Dendritic cell treated with granulocyte-macrophage colony-stimulating factor and Interleukin-4, amounts not matched to agents 40 ng/mL and 50 ng/mL, for 4 days (primary cell): ENCODE measurements at regions not wholly inside any gene's neighbourhood (a gene's known extent, or its start where the extent isn't known, plus 50 kb on each side); places are given as distances from the start of the nearest gene placed in this dataset.

Source experiments
- H3K27ac Mint-ChIP-seq: one replicate; pipeline ENCODE4 v1.8.0; 2022; ENCODE audit warnings: mild to moderate bottlenecking, mixed read lengths
- H3K27me3 Mint-ChIP-seq: one replicate; pipeline ENCODE4 v1.8.0; 2022; ENCODE audit warnings: mild to moderate bottlenecking, mixed read lengths
- H3K36me3 Mint-ChIP-seq: one replicate; pipeline ENCODE4 v1.8.0; 2022; ENCODE audit warnings: low read depth, mixed read lengths
- H3K4me1 Mint-ChIP-seq: one replicate; pipeline ENCODE4 v1.8.0; 2022; ENCODE audit warnings: low read depth, mixed read lengths
- H3K4me3 Mint-ChIP-seq: one replicate; pipeline ENCODE4 v1.8.0; 2022; ENCODE audit warnings: mild to moderate bottlenecking, moderate library complexity, mixed read lengths
- H3K9me3 Mint-ChIP-seq: one replicate; pipeline ENCODE4 v1.8.0; 2022; ENCODE audit warnings: mixed read lengths
- intact Hi-C: fragments of 100-400 bp; cut with micrococcal nuclease; formaldehyde crosslinking; loops from one replicate; pipeline ENCODE4 v1.15.0; 2022

DNA sequence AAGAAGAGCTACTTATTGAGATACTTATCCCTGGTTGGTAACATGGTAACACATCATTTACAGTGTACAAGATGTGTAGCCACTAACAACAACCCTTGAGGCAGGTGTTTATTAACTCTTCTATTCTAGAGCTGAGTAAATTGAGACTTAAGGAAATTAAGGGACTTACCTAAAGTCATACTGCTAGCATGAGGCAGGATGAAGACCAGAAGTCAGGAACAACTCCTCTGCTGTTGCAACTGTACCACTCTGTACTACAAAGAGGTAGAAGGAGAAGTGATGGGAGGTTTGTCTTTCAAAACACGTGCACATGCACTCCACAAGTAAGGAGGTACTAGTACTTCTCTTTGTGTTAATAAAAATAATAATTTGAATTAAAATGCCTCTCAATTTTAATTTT is 79.9 kb downstream of the LLPH start:
- H3K27me3 Mint-ChIP-seq = peaks cover 2% of the 10 kb centered on the region
- no peak overlapping the region for H3K27ac Mint-ChIP-seq
- no peaks in the 10 kb centered on the region for H3K9me3 Mint-ChIP-seq
- intact Hi-C loops = no loop called here
- H3K4me3 Mint-ChIP-seq = no peak overlapping the region
- no peaks in the 10 kb centered on the region for H3K36me3 Mint-ChIP-seq
- peaks cover 5% of the 10 kb centered on the region for H3K4me1 Mint-ChIP-seq

DNA sequence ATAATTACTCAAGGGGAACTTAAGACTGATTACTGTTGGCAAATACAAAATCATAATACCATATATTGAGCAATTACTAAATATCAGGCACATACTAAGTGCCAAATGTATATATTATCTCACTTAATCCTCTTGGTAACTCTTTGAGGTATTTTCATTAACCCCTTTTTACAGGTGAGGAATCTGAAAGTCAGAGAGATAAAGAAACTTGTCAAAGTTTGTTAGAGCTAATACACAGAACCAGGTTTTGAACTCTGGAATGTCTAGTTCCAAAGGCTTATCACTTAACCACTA is 80.3 kb downstream of the LLPH start:
- peaks cover 5% of the 10 kb centered on the region for H3K4me1 Mint-ChIP-seq
- no peaks in the 10 kb centered on the region for H3K9me3 Mint-ChIP-seq
- peaks cover 2% of the 10 kb centered on the region for H3K27me3 Mint-ChIP-seq
- no peak overlapping the region for H3K27ac Mint-ChIP-seq
- no peak overlapping the region for H3K4me3 Mint-ChIP-seq
- intact Hi-C loops = no loop called here
- H3K36me3 Mint-ChIP-seq = no peaks in the 10 kb centered on the region

DNA sequence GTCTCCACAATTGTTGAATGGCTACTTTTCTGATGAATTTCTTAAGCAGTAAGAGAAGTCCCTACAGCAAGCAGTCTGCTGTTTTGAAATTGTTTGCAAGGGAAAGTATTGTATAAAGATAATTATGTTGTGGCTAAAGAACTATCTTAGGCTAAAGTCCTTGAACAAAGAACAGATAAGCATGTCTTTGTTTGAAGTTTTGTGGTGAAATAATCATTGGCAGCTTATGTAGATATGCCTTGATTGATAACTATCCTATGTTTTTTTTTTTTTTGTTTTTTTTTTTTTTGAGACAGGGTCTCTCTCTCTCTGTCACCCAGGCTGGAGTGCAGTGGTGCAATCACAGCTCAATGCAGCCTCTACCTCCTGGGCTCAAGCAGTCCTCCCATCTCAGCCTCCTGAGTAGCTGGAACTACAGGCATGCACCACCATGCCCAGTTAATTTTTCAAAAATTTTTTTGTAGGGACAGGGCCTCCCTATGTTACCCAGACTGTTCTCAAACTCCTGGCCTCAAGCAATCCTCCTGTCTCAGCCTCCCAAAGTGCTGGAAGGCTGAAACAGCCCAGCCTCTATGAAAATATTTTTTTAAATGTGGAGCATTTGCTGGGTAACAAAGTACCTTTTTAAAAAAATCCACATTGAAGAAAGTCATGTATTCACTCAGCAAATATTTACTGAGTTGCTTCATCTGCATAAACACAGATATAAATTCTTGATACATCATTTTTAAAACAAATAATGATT is 80.8 kb downstream of the LLPH start:
- Mint-ChIP-seq H3K27me3 (peaks cover 2% of the 10 kb centered on the region), H3K27ac (no peak overlapping the region), H3K4me3 (no peak overlapping the region), H3K4me1 (peaks cover 5% of the 10 kb centered on the region), H3K9me3 (no peaks in the 10 kb centered on the region), H3K36me3 (no peaks in the 10 kb centered on the region)
- intact Hi-C loops = no loop called here

DNA sequence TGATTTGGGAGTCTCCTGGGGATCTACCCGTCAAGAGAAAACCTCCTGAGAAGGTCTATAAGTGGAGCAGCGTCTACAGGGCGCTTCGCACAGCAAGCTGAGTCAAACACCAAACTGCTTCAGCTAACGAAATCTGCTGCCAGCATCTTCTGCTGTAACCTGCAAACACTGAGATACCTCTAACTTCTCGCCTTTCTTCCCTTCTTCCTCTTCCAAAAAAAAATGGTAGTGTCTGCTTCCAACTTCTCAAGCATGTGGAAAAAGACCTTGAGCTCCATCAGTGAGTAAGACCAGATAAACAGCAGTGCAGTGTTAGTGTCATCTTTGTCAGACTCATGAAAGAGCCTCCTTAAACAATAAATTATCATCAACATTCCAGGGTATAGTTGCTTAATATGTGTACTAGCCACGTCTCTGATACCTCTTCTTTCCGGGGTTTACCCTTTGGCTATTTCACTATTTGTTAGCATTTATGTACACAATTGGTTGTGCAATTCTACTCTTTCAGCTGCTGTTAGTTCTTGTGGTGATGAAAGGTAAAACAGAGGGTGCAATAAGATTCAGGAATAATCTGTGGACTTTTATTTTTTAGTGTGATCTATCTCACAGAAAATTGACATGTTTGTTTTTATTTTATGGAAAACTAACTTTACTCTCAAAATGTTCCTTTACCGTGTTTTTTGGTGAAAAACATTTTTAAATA is 81.6 kb downstream of the LLPH start:
- Mint-ChIP-seq H3K4me3 (no peak overlapping the region), H3K27ac (no peak overlapping the region), H3K4me1 (peaks cover 5% of the 10 kb centered on the region), H3K36me3 (no peaks in the 10 kb centered on the region), H3K27me3 (peaks cover 2% of the 10 kb centered on the region), H3K9me3 (no peaks in the 10 kb centered on the region)
- intact Hi-C loops = no loop called here

DNA sequence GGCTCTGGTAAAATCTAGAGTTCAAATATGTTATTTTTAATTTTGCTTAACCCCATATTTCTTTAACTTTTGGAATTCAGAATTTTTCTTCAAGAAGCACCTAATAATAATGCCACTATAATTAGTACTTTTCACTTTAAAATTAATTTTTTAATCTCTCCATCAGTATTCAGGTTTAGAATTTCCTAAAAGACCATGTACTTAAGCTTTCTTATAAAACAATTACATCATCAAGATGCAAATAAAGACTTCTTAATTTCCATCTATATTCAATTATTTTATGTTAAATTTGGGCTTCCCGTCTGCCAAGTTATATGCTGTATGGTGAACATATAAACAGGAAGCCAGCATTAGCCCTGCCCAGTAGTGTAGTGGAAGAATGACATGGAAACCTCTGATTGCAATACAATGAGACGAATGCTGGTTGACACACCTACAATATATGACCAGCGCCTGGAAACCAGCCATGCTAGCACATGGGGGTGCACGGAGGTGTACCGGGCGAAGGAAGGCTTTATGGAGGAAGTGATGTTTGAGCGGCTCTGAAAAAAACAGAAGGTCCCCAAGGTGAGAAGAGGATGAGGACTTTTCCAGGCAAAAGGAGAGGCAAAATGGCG is 82.2 kb downstream of the LLPH start:
- H3K36me3 Mint-ChIP-seq = no peaks in the 10 kb centered on the region
- no peak overlapping the region for H3K4me3 Mint-ChIP-seq
- H3K27ac Mint-ChIP-seq = no peak overlapping the region
- H3K27me3 Mint-ChIP-seq = peaks cover 2% of the 10 kb centered on the region
- intact Hi-C loops = no loop called here
- peaks cover 5% of the 10 kb centered on the region for H3K4me1 Mint-ChIP-seq
- H3K9me3 Mint-ChIP-seq = no peaks in the 10 kb centered on the region

DNA sequence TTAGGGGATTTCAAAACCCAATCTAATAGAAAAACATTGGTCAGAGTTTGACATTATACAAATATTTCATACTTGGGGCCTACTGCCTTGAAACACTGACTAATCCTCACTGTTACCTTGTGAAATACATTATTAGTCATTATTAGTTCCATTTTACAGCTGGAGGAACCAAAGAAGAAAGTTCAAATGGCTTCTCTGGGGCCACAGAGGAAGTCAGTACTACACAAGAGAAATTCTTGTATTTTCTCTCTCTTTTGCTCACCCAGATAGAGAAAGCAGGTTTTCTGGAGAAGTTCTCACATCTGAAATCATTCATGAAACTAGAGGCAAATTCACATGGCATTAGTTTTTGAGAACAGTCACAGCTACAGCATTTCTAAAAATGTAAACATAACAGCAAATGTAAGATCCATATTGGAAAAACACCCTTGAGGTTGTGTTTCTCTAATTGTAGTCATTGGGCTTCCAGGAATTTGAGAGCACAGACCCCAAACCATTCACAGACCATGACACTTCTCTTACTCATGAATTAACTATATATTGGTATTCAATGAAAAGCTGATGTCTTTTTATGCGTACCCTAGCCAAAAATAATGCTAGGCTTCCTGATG is 83.0 kb downstream of the LLPH start:
- Mint-ChIP-seq H3K27me3 (peaks cover 2% of the 10 kb centered on the region), H3K36me3 (no peaks in the 10 kb centered on the region), H3K9me3 (no peaks in the 10 kb centered on the region), H3K4me1 (peaks cover 5% of the 10 kb centered on the region), H3K4me3 (no peak overlapping the region), H3K27ac (no peak overlapping the region)
- intact Hi-C loops = no loop called here

DNA sequence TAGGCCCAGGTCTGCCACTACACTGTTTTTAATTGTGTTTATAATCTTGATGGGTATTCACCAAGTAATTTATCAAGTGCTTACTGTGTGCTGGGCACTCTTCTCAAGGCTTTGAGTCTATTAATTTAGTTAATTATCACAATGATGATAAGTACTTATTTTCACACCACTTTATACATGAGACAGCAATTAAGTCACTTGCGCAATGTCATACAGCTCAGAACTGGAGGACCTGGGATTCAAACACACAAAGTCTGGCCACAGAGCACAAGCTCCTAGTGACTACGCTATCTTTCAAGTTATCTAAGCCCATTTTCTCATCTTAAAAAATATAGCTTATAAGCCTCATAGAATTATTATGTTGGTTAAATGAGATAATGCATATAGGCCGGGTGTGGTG is 85.0 kb downstream of the LLPH start:
- Mint-ChIP-seq H3K27ac (no peak overlapping the region), H3K4me3 (no peak overlapping the region), H3K36me3 (no peaks in the 10 kb centered on the region), H3K4me1 (peaks cover 5% of the 10 kb centered on the region), H3K27me3 (peaks cover 2% of the 10 kb centered on the region), H3K9me3 (no peaks in the 10 kb centered on the region)
- intact Hi-C loops = no loop called here

DNA sequence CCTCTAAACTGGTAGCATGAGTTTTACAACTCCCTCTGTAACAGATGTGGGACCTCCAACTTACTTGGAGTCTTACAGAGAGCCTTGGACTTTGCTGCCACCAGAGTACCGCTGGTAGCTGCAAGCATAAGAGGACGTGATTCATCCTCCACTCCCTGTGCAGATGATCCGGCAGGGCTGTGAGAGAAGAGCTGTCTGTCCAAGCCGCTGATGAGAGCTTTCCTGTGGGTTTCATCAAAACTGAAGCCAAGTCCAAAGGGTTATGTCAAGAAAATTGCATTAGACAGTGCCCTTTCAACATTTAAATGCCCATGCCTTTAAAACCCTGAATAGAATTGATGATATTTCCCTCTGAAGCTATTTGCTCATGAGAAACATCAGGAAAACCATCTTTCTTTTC is 85.8 kb downstream of the LLPH start:
- intact Hi-C loops = no loop called here
- no peak overlapping the region for H3K4me3 Mint-ChIP-seq
- no peaks in the 10 kb centered on the region for H3K9me3 Mint-ChIP-seq
- no peaks in the 10 kb centered on the region for H3K36me3 Mint-ChIP-seq
- H3K27me3 Mint-ChIP-seq = peaks cover 3% of the 10 kb centered on the region
- H3K4me1 Mint-ChIP-seq = peaks cover 5% of the 10 kb centered on the region
- H3K27ac Mint-ChIP-seq = no peak overlapping the region

DNA sequence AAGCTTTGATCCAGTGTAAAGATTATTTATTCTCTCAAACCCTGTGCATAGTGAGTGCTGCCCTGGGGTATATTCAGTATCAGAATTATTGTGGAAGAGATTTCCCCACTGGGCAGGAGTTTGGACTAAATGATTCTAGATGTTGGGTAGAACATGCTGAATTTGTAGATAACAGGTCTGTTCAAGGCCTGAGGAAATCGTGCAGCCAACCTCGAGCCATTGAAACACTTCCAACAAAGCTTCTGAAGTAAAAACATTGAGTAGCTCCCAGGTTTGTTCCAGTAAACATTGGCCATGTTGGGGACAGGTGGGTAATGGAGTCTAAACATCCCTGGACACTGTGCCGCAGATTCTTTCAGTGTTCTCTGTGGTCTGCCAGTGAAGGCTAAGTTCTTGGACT is 87.5 kb downstream of the LLPH start:
- H3K4me3 Mint-ChIP-seq = no peak overlapping the region
- no peaks in the 10 kb centered on the region for H3K36me3 Mint-ChIP-seq
- H3K27me3 Mint-ChIP-seq = peaks cover 1% of the 10 kb centered on the region
- intact Hi-C loops = no loop called here
- H3K27ac Mint-ChIP-seq = no peak overlapping the region
- no peaks in the 10 kb centered on the region for H3K4me1 Mint-ChIP-seq
- H3K9me3 Mint-ChIP-seq = no peaks in the 10 kb centered on the region

DNA sequence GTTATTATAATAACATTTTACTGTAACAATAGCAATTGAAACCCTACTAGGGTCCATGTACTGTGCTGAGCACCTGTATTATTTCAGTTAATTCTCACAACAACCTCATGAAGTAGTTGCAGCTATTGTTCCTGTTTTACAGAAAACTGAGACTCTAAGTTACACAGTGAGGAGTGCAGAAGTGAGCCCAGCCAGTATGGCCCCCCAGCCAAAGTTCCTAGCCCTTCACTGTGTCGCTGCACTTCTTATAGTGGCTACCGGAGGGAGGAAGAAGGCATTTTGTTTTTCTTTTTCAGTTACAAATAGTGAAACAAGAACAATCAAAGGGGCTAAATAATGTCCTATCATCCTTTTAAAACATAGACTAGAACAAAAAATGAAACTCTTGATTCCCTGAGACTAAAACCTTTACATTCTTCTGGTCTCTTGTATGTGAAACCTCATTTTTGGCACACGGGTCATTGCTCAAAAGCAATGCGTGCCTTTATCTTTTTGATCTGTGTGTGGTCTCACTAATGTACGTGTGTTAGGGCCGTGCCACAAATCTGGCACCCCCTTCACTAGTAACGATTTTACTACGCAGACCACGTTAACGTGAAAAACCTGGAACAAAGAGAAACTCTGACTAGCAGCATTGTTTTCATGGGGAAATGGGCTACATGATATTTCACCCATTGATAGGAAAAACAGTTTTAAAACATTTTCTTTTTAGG is 88.7 kb downstream of the LLPH start:
- Mint-ChIP-seq H3K4me1 (no peaks in the 10 kb centered on the region), H3K27ac (no peak overlapping the region), H3K36me3 (no peaks in the 10 kb centered on the region), H3K27me3 (peaks cover 1% of the 10 kb centered on the region), H3K9me3 (no peaks in the 10 kb centered on the region), H3K4me3 (no peak overlapping the region)
- intact Hi-C loops = no loop called here

DNA sequence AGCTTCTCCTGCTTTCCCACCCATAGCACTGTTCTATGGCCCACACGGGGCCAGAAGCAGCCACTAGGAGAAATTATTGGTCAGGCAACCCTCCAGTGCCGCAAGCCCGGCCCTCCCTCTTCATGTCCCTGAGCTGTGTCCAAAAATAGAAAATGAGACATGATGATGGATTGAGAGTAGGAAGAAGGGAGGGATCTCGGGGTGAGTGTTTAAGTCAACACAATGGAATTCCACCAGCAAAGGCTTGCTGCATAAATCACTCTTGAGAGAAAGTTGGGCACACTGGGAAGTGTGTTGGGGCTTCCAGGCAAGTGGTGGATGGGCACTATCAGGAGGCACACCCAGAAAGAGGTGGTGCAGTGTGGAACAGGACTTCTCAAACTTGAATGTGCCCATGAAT is 94.2 kb downstream of the LLPH start:
- Mint-ChIP-seq H3K4me3 (no peak overlapping the region), H3K36me3 (no peaks in the 10 kb centered on the region), H3K4me1 (no peaks in the 10 kb centered on the region), H3K27me3 (peaks cover 1% of the 10 kb centered on the region), H3K27ac (no peak overlapping the region), H3K9me3 (no peaks in the 10 kb centered on the region)
- intact Hi-C loops = no loop called here

DNA sequence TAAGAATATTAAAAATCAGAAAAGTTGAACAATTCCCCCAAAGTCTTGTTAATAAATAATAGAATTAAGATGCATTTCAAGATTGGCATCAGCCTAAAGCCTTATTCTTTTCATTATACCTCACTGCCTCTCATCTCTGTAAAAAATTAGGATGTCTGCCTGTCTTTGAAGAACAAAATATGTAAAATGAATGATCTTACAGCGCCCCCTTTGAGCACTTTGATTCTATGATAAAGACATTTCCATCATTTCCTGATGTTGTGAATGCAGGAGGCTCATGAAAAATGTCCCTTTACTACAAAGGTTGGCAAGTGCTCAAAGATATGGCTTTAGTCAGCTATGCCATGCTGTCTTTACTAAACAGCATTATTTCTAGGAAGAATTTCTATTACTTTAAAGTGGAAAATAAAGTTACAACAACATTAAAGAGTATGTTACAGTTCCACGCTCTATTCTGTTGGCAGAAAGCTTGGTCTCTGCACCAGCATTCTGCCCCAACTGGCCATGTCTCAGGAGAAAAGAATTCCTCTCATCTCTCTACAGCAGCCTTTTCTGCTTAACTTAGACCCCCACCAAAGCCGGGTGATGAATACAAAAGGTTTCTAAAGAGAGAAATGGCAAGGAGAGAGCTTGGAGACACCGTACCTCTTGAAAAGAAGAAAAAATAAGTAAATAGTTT is 95.1 kb downstream of the LLPH start:
- Mint-ChIP-seq H3K4me3 (no peak overlapping the region), H3K27me3 (peaks cover 3% of the 10 kb centered on the region), H3K9me3 (no peaks in the 10 kb centered on the region), H3K36me3 (no peaks in the 10 kb centered on the region), H3K4me1 (no peaks in the 10 kb centered on the region), H3K27ac (no peak overlapping the region)
- intact Hi-C loops = loop anchor here (1.0 kb wide), 2 partner anchors 433 to 479 kb away; no protein-coding TSS in a partner anchor

DNA sequence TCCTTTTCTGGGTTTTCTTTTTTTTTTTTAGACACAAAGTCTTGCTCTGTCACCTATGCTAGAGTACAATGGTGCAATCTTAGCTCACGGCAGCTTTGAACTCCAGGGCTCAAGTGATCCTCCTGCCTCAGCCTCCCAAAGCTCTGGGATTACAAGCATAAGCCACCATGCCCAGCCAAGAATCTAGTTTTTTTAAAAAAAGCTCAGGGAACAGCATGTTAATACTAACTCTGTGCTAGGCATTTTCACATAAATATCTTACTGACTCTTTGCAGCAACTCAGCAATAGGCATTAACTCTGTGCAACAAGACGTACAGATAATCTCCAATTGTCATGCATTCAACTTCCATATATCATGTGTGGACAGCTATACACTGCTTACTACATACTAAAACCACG is 97.4 kb downstream of the LLPH start:
- peaks cover 1% of the 10 kb centered on the region for H3K27me3 Mint-ChIP-seq
- no peak overlapping the region for H3K4me3 Mint-ChIP-seq
- H3K27ac Mint-ChIP-seq = no peak overlapping the region
- intact Hi-C loops = no loop called here
- H3K36me3 Mint-ChIP-seq = no peaks in the 10 kb centered on the region
- H3K9me3 Mint-ChIP-seq = no peaks in the 10 kb centered on the region
- no peaks in the 10 kb centered on the region for H3K4me1 Mint-ChIP-seq
